ENCODE measurements at regions not wholly inside any gene's neighbourhood (a gene's known extent, or its start where the extent isn't known, plus 50 kb on each side); places are given as distances from the start of the nearest gene placed in this dataset.
"Not testable (repeated sequence)": the region's sequence is repeated elsewhere in the genome, so short reads cannot be mapped to it uniquely, and the experiment has no call there.

GRCh38 chr20:53723045-53723444 is 129.4 kb upstream of the ZNF217 start:
- DNase-seq (ENCODE audit: low spot score), result no peak

- DNase-seq (ENCODE audit: low spot score), result no peak
These were observed 128.9 kb upstream of the ZNF217 start for GRCh38 chr20:53722515-53723036.

GRCh38 chr20:53721445-53721963 is 127.9 kb upstream of the ZNF217 start:
- DNase-seq (ENCODE audit: low spot score), result not testable (repeated sequence)

- not testable (repeated sequence) for DNase-seq (ENCODE audit: low spot score)
These were observed 125.6 kb upstream of the ZNF217 start for GRCh38 chr20:53719171-53719803.

- DNase-seq (ENCODE audit: low spot score), result no peak
These were observed 124.7 kb upstream of the ZNF217 start for GRCh38 chr20:53718142-53719021.

- DNase-seq (ENCODE audit: low spot score), result no peak
These were observed 122.8 kb upstream of the ZNF217 start for GRCh38 chr20:53716395-53716794.

- no peak for DNase-seq (ENCODE audit: low spot score)
These were observed 120.9 kb upstream of the ZNF217 start for GRCh38 chr20:53714524-53714923.

- DNase-seq (ENCODE audit: low spot score), result no peak
These were observed 119.9 kb upstream of the ZNF217 start for GRCh38 chr20:53713328-53714056.

GRCh38 chr20:53712212-53712977 is 118.8 kb upstream of the ZNF217 start:
- DNase-seq (ENCODE audit: low spot score), result no peak

- no peak for DNase-seq (ENCODE audit: low spot score)
These were observed 117.9 kb upstream of the ZNF217 start for GRCh38 chr20:53711333-53712211.

GRCh38 chr20:53708129-53708968 is 114.7 kb upstream of the ZNF217 start:
- peak; percentile 67 for DNase-seq (ENCODE audit: low spot score)

- DNase-seq (ENCODE audit: low spot score), result peak; percentile 76
These were observed 113.9 kb upstream of the ZNF217 start for GRCh38 chr20:53707371-53708055.

GRCh38 chr20:53706466-53707370 is 113.1 kb upstream of the ZNF217 start:
- peak; percentile 90 for DNase-seq (ENCODE audit: low spot score)

GRCh38 chr20:53706008-53706465 is 112.4 kb upstream of the ZNF217 start:
- DNase-seq (ENCODE audit: low spot score), result peak; percentile 9

- DNase-seq (ENCODE audit: low spot score), result no peak
These were observed 109.0 kb upstream of the ZNF217 start for GRCh38 chr20:53702617-53703016.

GRCh38 chr20:53699906-53700305 is 106.3 kb upstream of the ZNF217 start:
- no peak for DNase-seq (ENCODE audit: low spot score)

- DNase-seq (ENCODE audit: low spot score), result no peak
These were observed 105.5 kb upstream of the ZNF217 start for GRCh38 chr20:53699085-53699674.
